Stomach smooth muscle (tissue), 2 donors: ENCODE measurements at regions not wholly inside any gene's neighbourhood (a gene's known extent, or its start where the extent isn't known, plus 50 kb on each side); places are given as distances from the start of the nearest gene placed in this dataset.
"Not testable (repeated sequence)": the region's sequence is repeated elsewhere in the genome, so short reads cannot be mapped to it uniquely, and the experiment has no call there.

Experiments used
- H3K27ac ChIP-seq: one replicate; pipeline ENCODE4 v1.7.0; 2013; ENCODE audit warnings: mild to moderate bottlenecking, low read length, inconsistent platforms
- H3K27me3 ChIP-seq, 2 donors: one replicate each; pipeline ENCODE4 v1.7.0; 2013; ENCODE audit warnings: low read length in 2 of 2; ENCODE audit not compliant: insufficient read depth in 2 of 2, control insufficient read depth in 1 of 2
- H3K36me3 ChIP-seq, 2 donors: one replicate each; pipeline ENCODE4 v1.7.0; 2013; ENCODE audit warnings: low read length in 2 of 2; ENCODE audit not compliant: control insufficient read depth in 2 of 2, insufficient read depth in 2 of 2
- H3K4me1 ChIP-seq: one replicate; pipeline ENCODE4 v1.7.0; 2013; ENCODE audit warnings: low read length; ENCODE audit not compliant: control insufficient read depth, insufficient read depth
- H3K4me3 ChIP-seq, 2 donors: one replicate each; pipeline ENCODE4 v1.7.0; 2013; ENCODE audit warnings: low read length in 2 of 2
- H3K9ac ChIP-seq, 2 donors: one replicate each; pipeline ENCODE4 v1.7.0; 2013; ENCODE audit warnings: low read length in 2 of 2, mild to moderate bottlenecking in 1 of 2
- H3K9me3 ChIP-seq, 2 donors: one replicate each; pipeline ENCODE4 v1.7.0; 2013; ENCODE audit warnings: low read length in 2 of 2; ENCODE audit not compliant: control insufficient read depth in 2 of 2
- donor health status: healthy.
- donor health status: Pancreatic carcinoma.

DNA sequence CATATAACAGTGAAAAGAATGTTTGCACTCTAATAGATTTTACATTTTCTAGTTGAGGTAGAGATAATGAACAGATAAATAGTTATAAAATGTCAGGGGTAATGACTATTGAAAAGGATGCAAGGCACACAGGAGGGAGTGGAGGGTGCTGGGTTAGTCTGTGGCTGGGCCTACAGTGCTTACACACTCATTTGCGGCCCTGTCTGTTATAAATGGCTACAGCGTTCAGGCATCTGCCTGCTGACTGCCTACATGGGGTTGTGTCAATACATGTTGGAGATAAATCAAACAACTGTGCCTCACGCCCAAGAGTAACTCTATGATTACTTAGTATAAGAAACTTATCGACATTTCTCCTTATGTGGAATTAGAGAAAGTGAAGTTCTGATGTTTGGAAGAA lies 313.3 kb downstream of the ACTR3B start:
- H3K36me3 ChIP-seq = no peaks in the 10 kb centered on the region
- H3K4me1 ChIP-seq = no peaks in the 10 kb centered on the region
- H3K4me3 ChIP-seq = no peak overlapping the region
- no peaks in the 10 kb centered on the region for H3K27me3 ChIP-seq
- no peak overlapping the region for H3K9ac ChIP-seq
- H3K9me3 ChIP-seq = peaks cover 0 to 2% of the 10 kb centered on the region in 2 donors
- H3K27ac ChIP-seq = no peak overlapping the region

DNA sequence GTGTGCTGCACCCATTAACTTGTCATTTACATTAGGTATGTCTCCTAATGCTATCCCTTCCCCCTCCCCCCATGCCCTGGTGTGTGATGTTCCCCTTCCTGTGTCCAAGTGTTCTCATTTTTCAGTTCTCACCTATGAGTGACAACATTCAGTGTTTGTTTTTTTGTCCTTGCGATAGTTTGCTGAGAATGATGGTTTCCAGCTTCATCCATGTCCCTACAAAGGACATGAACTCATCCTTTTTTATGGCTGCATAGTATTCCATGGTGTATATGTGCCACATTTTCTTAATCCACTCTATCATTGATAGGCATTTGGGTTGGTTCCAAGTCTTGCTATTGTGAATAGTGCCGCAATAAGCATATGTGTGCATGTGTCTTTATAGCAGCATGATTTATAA lies 316.7 kb downstream of the ACTR3B start:
- not testable (repeated sequence) for H3K4me1 ChIP-seq, H3K9me3 ChIP-seq, H3K27ac ChIP-seq, H3K36me3 ChIP-seq, H3K27me3 ChIP-seq, H3K4me3 ChIP-seq, H3K9ac ChIP-seq

DNA sequence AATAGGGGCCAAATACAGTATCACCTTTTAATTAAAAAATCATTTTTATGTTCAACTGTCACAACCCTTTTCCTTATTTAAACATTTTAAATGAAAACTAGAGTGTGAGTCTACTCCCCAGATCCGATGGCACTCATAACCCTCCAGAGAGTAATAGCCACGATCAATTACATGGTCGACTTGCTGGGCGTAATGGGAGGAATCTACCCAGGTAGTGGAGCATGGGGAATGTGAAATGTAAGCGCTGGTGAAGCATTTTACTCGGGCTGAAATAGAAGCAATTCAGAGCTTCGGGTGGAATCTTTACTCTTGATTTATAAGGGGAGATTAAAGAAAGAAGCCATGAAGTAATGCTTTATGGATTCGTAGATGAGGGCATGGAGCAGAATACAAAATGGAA lies 321.9 kb downstream of the ACTR3B start:
- H3K4me1 ChIP-seq = no peaks in the 10 kb centered on the region
- peaks cover 0 to 2% of the 10 kb centered on the region in 2 donors for H3K9me3 ChIP-seq
- no peaks in the 10 kb centered on the region for H3K36me3 ChIP-seq
- no peak overlapping the region for H3K27ac ChIP-seq
- H3K27me3 ChIP-seq = no peaks in the 10 kb centered on the region
- no peak overlapping the region for H3K4me3 ChIP-seq
- H3K9ac ChIP-seq = no peak overlapping the region

DNA sequence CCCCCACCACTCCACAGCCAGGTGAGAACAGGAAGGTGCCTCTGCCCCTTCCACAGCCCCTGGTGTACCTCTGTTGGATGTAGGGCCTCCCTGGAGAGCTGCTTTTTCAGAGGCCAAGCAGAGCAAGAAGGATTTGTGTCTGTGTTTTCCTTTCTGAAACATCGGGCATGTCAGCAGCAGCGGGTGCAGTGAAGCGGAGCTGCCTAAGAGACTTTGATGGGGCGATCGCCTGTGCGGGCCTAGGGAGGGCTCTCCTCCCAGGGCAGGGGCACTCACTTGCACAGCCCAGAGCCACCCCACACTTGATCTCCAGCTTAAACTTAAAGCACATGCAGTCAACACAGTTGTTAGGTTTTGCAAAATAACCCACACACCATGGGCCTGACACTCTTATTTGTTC lies 324.7 kb downstream of the ACTR3B start:
- Histone ChIP-seq H3K9ac (no peak overlapping the region), H3K27me3 (no peaks in the 10 kb centered on the region), H3K27ac (no peak overlapping the region), H3K36me3 (no peaks in the 10 kb centered on the region), H3K4me3 (no peak overlapping the region), H3K9me3 (no peaks in the 10 kb centered on the region), H3K4me1 (no peaks in the 10 kb centered on the region)

DNA sequence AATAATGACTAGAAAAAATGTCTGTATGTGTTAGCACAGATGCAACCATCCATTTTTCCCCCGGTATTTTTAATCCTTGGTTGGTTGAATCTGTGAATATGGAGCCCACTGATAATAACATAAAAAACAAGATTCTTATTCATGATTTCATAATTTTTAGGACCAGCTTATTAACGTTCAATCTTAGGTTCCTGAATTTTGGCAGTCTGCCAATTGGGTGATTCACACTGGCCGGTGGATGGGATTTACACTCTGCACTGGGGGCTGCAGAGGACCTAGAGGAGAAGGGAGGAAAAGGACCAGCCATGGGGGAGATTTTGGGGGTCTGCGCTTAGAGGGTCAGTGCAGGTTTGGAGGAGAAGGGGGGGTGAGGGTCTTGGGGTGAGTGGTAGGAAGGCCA lies 327.9 kb downstream of the ACTR3B start:
- Histone ChIP-seq H3K36me3 (no peaks in the 10 kb centered on the region), H3K9me3 (no peaks in the 10 kb centered on the region), H3K27me3 (no peaks in the 10 kb centered on the region), H3K9ac (no peak overlapping the region), H3K27ac (no peak overlapping the region), H3K4me3 (no peak overlapping the region), H3K4me1 (no peaks in the 10 kb centered on the region)

DNA sequence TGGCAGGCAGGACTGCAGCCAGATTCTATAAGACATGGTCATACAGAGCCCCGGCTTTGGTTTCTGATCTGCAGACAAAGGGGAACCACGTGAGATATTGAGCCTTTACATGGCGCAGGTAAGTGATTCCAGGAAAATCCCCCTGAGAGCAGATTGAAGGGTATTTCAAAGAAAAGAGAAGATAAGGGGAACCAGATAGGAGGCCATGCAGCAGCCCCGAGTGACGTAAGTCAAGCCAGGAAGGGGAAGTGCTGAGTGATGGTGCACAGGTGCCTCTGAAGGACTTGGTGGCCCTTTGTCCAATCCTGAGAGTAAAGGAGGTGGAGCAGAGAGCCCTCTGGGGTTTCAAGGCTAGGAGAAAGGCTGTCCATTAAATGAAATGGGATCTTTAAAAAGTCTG lies 329.0 kb downstream of the ACTR3B start:
- Histone ChIP-seq H3K4me1 (no peaks in the 10 kb centered on the region), H3K9ac (no peak overlapping the region), H3K4me3 (no peak overlapping the region), H3K36me3 (no peaks in the 10 kb centered on the region), H3K9me3 (no peaks in the 10 kb centered on the region), H3K27ac (no peak overlapping the region), H3K27me3 (no peaks in the 10 kb centered on the region)

DNA sequence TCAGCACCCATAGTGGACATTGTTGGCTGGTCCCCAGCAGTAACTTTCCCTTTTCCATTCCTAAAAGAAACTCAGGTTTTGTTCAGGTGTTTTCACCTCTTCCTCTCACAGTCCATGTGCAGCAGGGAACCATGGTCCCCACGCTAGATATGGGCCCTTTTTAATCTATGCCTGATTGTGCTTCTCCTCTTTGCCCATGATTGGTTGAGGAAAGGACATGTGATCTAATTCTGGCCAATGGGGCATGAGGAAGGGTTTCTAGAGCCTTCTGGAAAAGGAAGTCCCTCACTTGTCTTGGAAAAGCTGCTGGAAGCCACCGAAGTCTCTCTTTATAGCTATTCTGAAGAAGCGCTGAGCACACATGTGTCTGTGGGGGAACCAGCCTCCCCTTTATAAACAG lies 330.7 kb downstream of the ACTR3B start:
- Histone ChIP-seq H3K9ac (no peak overlapping the region), H3K36me3 (no peaks in the 10 kb centered on the region), H3K27ac (no peak overlapping the region), H3K4me1 (no peaks in the 10 kb centered on the region), H3K9me3 (no peaks in the 10 kb centered on the region), H3K27me3 (no peaks in the 10 kb centered on the region), H3K4me3 (no peak overlapping the region)

DNA sequence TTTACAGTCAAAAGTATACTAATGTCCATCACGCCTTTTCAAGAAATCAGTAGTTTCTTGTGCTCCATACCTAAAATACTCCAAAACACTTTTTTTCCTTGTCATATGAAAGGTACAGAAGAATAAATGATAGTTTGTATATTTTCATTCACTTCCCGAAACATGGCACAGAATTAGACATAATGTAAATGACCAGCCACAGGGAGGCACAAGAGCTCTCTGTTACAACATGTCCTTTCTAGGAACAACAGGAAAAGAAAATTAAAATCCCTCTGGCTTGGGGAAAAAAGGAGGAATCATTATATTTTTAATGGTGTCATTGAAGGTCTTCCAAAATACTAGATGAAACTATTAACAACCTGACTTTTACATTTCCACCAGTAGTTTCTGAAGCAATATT lies 331.2 kb downstream of the ACTR3B start:
- H3K27me3 ChIP-seq = no peaks in the 10 kb centered on the region
- no peaks in the 10 kb centered on the region for H3K9me3 ChIP-seq
- H3K4me1 ChIP-seq = no peaks in the 10 kb centered on the region
- H3K9ac ChIP-seq = no peak overlapping the region
- no peaks in the 10 kb centered on the region for H3K36me3 ChIP-seq
- H3K27ac ChIP-seq = no peak overlapping the region
- H3K4me3 ChIP-seq = no peak overlapping the region

DNA sequence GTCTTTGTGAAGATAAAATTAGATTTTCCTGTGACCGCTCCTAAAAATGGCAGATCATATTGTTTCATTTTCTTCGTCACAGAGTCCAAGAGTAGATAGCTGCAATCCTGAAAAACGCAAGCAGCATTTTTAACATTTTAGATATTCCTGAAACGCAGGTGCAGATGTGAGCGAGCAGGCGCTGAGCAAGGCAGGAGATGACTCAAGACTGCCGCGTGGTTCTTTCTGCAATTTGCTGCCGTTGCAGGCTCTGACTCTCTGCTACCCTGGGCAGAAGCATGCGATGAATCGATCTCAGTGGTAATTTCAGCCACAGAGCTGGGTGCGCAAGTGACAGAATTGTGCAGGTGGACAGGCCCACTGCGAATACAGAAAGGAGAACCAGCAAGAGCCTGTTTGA lies 331.9 kb downstream of the ACTR3B start:
- Histone ChIP-seq H3K4me1 (no peaks in the 10 kb centered on the region), H3K4me3 (no peak overlapping the region), H3K27me3 (no peaks in the 10 kb centered on the region)

DNA sequence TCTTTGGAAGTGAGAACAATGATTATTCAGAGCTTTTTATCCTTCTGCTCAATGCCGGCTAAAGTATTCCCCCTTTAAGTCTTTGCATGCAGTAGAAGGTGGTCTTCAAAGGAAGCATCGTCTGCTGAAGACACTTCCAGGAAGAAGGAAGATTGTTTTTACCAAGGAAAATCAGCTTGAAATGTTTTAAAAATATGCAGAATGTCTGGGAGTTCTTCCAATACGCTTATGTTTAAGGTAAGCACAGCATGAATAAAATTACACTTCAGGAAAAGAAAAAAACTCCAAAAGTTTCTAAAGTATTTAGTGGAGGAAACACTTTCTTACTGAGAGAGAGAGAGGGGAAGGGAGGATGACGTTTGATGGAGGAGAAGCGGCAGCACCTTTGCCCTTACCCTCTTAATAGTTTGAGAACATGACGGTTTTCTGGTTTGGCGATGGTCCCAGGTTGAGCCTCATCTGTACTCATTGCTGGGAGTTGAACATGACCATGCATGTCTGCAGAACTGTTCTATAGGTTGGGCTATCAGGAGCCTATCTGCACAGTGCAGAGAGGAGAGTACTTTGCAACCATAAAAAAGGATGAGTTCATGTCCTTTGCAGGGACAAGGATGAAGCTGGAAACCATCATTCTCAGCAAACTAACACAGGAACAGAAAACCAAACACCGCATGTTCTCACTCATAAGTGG lies 338.1 kb downstream of the ACTR3B start:
- Histone ChIP-seq H3K9me3 (no peaks in the 10 kb centered on the region), H3K4me3 (no peak overlapping the region), H3K4me1 (no peaks in the 10 kb centered on the region)

More for the DNA sequence above, 331.9 kb downstream of the ACTR3B start:
- no peak overlapping the region for H3K9ac ChIP-seq
- no peaks in the 10 kb centered on the region for H3K9me3 ChIP-seq
- H3K27ac ChIP-seq = no peak overlapping the region
- no peaks in the 10 kb centered on the region for H3K36me3 ChIP-seq

DNA sequence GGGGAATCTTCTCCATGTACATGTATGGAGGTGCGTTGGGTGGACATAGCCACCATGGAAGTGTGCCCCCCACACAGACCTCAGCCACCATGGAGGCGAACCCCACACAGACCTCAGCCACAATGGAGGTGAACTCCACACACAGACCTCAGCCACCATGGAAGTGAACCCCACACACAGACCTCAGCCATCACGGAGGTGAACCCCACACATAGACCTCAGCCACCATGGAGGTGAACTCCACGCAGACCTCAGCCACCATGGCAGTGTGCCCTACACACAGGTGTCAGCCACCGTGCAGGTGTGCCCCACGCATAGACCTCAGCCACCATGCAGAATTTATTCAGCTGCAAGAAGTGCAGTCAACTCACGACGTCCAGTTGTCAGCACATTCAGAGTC lies 339.7 kb downstream of the ACTR3B start:
- Histone ChIP-seq H3K9me3 (no peaks in the 10 kb centered on the region), H3K9ac (no peak overlapping the region), H3K27ac (no peak overlapping the region), H3K4me3 (no peak overlapping the region), H3K27me3 (no peaks in the 10 kb centered on the region), H3K4me1 (no peaks in the 10 kb centered on the region), H3K36me3 (no peaks in the 10 kb centered on the region)

More for the DNA sequence above, 338.1 kb downstream of the ACTR3B start:
- no peaks in the 10 kb centered on the region for H3K27me3 ChIP-seq
- H3K9ac ChIP-seq = no peak overlapping the region
- H3K27ac ChIP-seq = no peak overlapping the region
- H3K36me3 ChIP-seq = no peaks in the 10 kb centered on the region
